GM12873 (cell line): ENCODE measurements at regions not wholly inside any gene's neighbourhood (a gene's known extent, or its start where the extent isn't known, plus 50 kb on each side); places are given as distances from the start of the nearest gene placed in this dataset.

Experiments used
- TF ChIP-seq, protein P1 (sequence below): IDR thresholded peaks from 2 replicates; pipeline ENCODE4 v1.5.1; 2012; ENCODE audit warnings: low read depth, mild to moderate bottlenecking, moderate library complexity, low read length, control low read depth; ENCODE audit not compliant: insufficient read depth; ENCODE audit errors: missing control alignments

DNA sequence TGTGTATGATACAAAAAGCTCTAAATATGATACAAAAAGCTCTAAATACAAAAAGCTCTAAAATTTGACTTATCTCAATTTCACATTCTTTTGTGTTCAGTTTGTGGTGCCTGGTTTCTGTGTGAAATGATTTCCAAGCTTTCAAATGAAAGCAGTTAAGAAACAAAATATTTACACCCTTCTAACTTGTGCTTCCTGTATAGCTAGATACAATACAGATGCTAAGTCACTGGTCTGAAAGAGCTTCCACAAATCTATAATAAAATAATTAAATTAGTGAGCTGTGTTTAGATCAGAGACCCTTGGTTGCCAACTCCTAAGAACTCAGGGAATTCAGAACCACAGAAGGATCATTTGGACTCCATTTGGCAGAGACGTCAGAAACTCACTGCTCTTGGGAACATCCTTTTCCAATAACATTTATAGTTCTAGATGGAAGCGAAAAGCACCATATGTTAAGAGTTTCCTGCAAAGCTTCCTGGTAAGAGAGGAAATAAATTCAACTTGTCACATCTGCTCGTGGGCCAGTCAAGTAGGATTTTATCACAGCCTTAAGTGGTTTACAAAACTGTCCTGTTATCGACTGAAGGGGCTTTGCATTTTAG, 1079.1 kb downstream of the ADGRL2 start:
- TF ChIP-seq, protein P1, sequence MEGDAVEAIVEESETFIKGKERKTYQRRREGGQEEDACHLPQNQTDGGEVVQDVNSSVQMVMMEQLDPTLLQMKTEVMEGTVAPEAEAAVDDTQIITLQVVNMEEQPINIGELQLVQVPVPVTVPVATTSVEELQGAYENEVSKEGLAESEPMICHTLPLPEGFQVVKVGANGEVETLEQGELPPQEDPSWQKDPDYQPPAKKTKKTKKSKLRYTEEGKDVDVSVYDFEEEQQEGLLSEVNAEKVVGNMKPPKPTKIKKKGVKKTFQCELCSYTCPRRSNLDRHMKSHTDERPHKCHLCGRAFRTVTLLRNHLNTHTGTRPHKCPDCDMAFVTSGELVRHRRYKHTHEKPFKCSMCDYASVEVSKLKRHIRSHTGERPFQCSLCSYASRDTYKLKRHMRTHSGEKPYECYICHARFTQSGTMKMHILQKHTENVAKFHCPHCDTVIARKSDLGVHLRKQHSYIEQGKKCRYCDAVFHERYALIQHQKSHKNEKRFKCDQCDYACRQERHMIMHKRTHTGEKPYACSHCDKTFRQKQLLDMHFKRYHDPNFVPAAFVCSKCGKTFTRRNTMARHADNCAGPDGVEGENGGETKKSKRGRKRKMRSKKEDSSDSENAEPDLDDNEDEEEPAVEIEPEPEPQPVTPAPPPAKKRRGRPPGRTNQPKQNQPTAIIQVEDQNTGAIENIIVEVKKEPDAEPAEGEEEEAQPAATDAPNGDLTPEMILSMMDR, result no peak

DNA sequence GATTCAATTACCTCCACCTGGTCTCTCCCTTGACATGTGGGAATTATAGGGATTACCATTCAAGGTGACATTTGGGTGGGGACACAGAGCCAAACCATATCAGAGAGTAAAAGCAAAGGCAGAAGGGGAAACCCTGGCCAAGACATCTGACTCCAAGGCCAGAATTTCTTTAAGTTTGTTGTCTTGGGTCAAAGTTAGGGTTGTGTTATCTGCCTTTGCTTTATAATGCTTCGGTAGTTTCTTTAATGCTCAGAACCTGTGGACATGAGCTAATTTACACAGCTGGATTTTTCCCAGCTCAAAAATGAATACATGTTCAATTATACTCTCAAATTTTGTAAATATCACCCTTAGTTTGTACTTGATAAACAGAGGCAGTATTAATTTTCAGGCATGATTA, 1074.4 kb downstream of the ADGRL2 start:
- TF ChIP-seq, protein P1, result no peak

DNA sequence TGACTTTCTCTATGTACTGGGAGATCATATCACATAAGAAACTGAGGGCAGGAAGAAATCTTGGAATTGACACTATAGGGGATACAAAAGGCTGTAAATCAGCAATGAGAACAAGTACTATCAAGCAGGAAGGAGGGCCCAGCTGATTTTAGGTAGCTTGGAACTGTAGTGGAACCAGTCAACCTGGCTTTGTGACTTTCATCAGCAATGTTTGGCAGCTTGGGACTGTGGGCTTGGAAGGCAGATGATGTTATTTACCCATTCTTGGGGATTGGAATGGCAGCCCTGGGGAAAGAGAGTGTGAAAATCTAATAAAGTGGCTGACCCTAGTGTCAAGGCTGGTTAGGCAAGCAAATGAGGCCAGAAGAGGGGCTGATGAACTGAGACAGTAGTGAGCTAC, 1073.3 kb downstream of the ADGRL2 start:
- TF ChIP-seq, protein P1, result no peak

DNA sequence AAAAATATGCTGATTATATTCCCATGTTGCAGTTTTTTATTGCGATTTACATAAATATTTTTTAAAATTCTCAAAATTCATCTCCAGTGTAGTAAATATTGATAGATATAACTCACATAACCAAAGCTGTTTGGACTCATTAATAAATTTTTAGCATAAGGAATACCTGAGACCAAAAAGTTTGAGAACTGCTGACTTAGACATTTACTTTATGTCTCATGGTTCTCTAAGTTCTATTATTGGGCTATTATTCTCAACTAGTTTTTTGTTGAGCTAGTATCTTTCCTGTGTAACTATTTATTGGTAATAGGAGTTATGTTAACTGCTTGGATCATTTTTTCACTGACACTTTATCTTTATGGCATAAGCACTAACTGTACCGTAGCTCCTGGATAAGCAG, 1069.6 kb downstream of the ADGRL2 start:
- TF ChIP-seq, protein P1, result no peak

DNA sequence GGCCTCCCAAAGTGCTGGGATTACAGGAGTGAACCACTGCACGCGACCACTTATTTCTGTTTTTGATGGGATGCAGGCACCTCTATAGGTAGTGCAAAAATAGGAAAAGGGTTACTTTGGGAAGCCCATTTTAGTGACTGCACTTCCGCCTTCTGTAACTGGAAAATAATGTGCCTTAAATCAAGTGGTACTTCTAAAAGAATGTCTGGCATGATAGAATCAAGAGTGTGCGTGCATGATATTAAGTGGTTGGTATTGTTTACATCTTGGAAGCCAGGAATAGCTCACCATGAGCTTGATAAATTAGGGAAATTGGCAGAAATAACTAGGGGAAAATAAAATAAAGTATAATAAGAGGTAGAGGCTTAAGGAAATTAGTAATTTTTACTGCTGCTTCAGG, 1067.0 kb downstream of the ADGRL2 start:
- TF ChIP-seq, protein P1, result no peak

DNA sequence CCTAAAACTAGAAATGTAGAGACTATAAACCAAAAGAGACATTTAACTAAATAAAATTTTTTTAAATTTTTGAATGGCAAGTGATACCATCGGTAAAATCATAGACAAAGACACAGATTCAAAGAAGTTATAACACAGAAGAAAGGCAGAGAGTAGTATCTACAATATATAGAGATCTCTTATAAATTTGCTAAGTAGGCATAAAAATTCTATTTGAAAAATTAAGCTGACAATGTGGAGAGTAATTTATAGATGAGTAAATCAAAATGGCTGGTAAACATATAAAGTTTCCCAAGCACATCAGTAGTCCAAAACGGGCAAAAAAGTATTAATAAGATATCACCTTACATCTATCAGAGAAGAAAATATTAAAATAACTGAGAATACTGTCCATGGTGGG, 1061.0 kb downstream of the ADGRL2 start:
- TF ChIP-seq, protein P1, result no peak

DNA sequence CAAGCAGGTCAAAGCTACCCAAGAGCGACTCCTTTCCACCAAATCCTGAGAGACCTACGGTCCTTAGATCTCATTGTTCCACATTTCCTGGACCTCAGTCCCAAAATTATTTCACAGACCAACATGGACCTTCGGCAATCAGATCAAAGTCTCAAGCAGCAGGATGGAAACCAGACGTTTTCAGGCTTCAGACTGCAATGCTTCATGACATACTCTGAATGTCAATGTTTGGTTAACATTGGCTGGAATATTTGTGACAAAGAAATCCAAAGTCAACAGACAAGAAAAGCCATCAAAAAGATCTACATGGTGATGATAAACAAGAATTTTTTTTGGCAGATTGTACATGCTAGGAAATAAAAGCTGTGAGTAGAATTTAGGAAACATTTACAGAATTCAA, 1057.3 kb downstream of the ADGRL2 start:
- TF ChIP-seq, protein P1, result no peak
